PFSK-1 (cell line): ENCODE measurements at regions not wholly inside any gene's neighbourhood (a gene's known extent, or its start where the extent isn't known, plus 50 kb on each side); places are given as distances from the start of the nearest gene placed in this dataset.

Experiments used
- FOXP2 ChIP-seq: optimal IDR thresholded peaks from 2 replicates; pipeline ENCODE3; 2011; ENCODE audit warnings: borderline replicate concordance, control low read depth, inconsistent platforms; ENCODE audit not compliant: insufficient read depth; ENCODE audit errors: extremely low read length, extremely low read depth
- SIN3A ChIP-seq: IDR thresholded peaks from 2 replicates; pipeline ENCODE4 v1.6.1; 2012; ENCODE audit warnings: mild to moderate bottlenecking, low read length, moderate library complexity, borderline replicate concordance; ENCODE audit not compliant: insufficient read depth
- TF ChIP-seq, protein P1 (sequence below), 2 experiments: IDR thresholded peaks; 2 replicates each; pipeline versions ENCODE4 v1.6.1 to v1.8.0; 2011 to 2012; ENCODE audit warnings: low read depth in 2 of 2, low read length in 2 of 2, control low read depth in 1 of 2, inconsistent platforms in 1 of 2, mild to moderate bottlenecking in 1 of 2, moderate library complexity in 1 of 2; ENCODE audit not compliant: insufficient read depth in 1 of 2

GRCh38 chr2:147227313-147227712, 617.5 kb upstream of the ACVR2A start:
- no peak for TF ChIP-seq SIN3A
- TF ChIP-seq FOXP2, result no peak
- TF ChIP-seq, protein P1, sequence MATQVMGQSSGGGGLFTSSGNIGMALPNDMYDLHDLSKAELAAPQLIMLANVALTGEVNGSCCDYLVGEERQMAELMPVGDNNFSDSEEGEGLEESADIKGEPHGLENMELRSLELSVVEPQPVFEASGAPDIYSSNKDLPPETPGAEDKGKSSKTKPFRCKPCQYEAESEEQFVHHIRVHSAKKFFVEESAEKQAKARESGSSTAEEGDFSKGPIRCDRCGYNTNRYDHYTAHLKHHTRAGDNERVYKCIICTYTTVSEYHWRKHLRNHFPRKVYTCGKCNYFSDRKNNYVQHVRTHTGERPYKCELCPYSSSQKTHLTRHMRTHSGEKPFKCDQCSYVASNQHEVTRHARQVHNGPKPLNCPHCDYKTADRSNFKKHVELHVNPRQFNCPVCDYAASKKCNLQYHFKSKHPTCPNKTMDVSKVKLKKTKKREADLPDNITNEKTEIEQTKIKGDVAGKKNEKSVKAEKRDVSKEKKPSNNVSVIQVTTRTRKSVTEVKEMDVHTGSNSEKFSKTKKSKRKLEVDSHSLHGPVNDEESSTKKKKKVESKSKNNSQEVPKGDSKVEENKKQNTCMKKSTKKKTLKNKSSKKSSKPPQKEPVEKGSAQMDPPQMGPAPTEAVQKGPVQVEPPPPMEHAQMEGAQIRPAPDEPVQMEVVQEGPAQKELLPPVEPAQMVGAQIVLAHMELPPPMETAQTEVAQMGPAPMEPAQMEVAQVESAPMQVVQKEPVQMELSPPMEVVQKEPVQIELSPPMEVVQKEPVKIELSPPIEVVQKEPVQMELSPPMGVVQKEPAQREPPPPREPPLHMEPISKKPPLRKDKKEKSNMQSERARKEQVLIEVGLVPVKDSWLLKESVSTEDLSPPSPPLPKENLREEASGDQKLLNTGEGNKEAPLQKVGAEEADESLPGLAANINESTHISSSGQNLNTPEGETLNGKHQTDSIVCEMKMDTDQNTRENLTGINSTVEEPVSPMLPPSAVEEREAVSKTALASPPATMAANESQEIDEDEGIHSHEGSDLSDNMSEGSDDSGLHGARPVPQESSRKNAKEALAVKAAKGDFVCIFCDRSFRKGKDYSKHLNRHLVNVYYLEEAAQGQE (IDR thresholded peaks at IDR 0.05; ENCODE audit: insufficient read depth in 1 of 2, low read depth in 2 of 2, low read length in 2 of 2), result no peak
